IPS-NIHi11 (cell line): ENCODE measurements at regions not wholly inside any gene's neighbourhood (a gene's known extent, or its start where the extent isn't known, plus 50 kb on each side); places are given as distances from the start of the nearest gene placed in this dataset.

ENCODE experiments used
- DNase-seq: peaks from one replicate; pipeline ENCODE4 v3.0.0; 2012; ENCODE audit warnings: mixed read lengths, low spot score

- no peak for DNase-seq
Observed at GRCh38 chr6:74879976-74880375, 325.9 kb downstream of the COL12A1 start.

- no peak for DNase-seq
Observed at GRCh38 chr6:74879234-74879633, 326.6 kb downstream of the COL12A1 start.

GRCh38 chr6:74875193-74875592 lies 330.7 kb downstream of the COL12A1 start:
- DNase-seq: no peak

- DNase-seq: no peak
Observed at GRCh38 chr6:74872754-74873476, 332.9 kb downstream of the COL12A1 start.

- DNase-seq: no peak
Observed at GRCh38 chr6:74871757-74872156, 334.1 kb downstream of the COL12A1 start.

GRCh38 chr6:74870403-74870802 lies 335.4 kb downstream of the COL12A1 start:
- DNase-seq: no peak

- DNase-seq: no peak
Observed at GRCh38 chr6:74867291-74867690, 338.6 kb downstream of the COL12A1 start.

- no peak for DNase-seq
Observed at GRCh38 chr6:74863968-74864367, 341.9 kb downstream of the COL12A1 start.

- DNase-seq: no peak
Observed at GRCh38 chr6:74860456-74860855, 345.4 kb downstream of the COL12A1 start.

- DNase-seq: no peak
Observed at GRCh38 chr6:74857157-74857556, 348.7 kb downstream of the COL12A1 start.

- no peak for DNase-seq
Observed at GRCh38 chr6:74853991-74854390, 351.9 kb downstream of the COL12A1 start.

GRCh38 chr6:74851596-74851995 lies 354.3 kb downstream of the COL12A1 start:
- DNase-seq: no peak

- DNase-seq: no peak
Observed at GRCh38 chr6:74840953-74841352, 364.9 kb downstream of the COL12A1 start.

GRCh38 chr6:74834967-74835366 lies 370.9 kb downstream of the COL12A1 start:
- DNase-seq: no peak

- no peak for DNase-seq
Observed at GRCh38 chr6:74826263-74826662, 379.6 kb downstream of the COL12A1 start.

- no peak for DNase-seq
Observed at GRCh38 chr6:74814440-74814839, 391.4 kb downstream of the COL12A1 start.

- no peak for DNase-seq
Observed at GRCh38 chr6:74807674-74808073, 398.2 kb downstream of the COL12A1 start.

GRCh38 chr6:74805916-74806696 lies 399.7 kb downstream of the COL12A1 start:
- no peak for DNase-seq

GRCh38 chr6:74798302-74798701 lies 407.6 kb downstream of the COL12A1 start:
- DNase-seq: no peak

GRCh38 chr6:74785236-74785635 lies 420.6 kb downstream of the COL12A1 start:
- DNase-seq: no peak

GRCh38 chr6:74782346-74782745 lies 423.5 kb downstream of the COL12A1 start:
- no peak for DNase-seq

GRCh38 chr6:74780831-74781230 lies 425.0 kb downstream of the COL12A1 start:
- DNase-seq: no peak

- DNase-seq: no peak
Observed at GRCh38 chr6:74768738-74769137, 437.1 kb downstream of the COL12A1 start.

GRCh38 chr6:74768120-74768519 lies 437.7 kb downstream of the COL12A1 start:
- no peak for DNase-seq
